Common myeloid progenitor, CD34-positive (primary cell): ENCODE measurements at regions not wholly inside any gene's neighbourhood (a gene's known extent, or its start where the extent isn't known, plus 50 kb on each side); places are given as distances from the start of the nearest gene placed in this dataset.

Experiments used
- CTCF ChIA-PET: fragments of 350-600 bp; sonication (Branson Sonifier 250); formaldehyde crosslinking; loops from one replicate; lab custom pipeline; 2021; ENCODE audit warnings: antibody characterized with exemption; lab: Charles Lee
- POLR2A ChIA-PET: fragments of 350-600 bp; sonication (Branson Sonifier 250); formaldehyde crosslinking; loops from one replicate; lab custom pipeline; 2021; ENCODE audit warnings: antibody characterized with exemption; lab: Charles Lee
- DNase-seq, 3 donors: peaks; one replicate each; pipeline versions ENCODE4 v3.0.0 to v3.0.0-alpha.2; 2013
- H3K27ac ChIP-seq, 2 experiments: 1 replicate in 1 of 2; 2 replicates in 1 of 2; pipeline ENCODE4 v1.7.0; 2013; ENCODE audit warnings: inconsistent platforms in 2 of 2, low read length in 2 of 2, mild to moderate bottlenecking in 2 of 2, low read depth in 1 of 2, moderate library complexity in 1 of 2; ENCODE audit not compliant: severe bottlenecking in 2 of 2, insufficient read depth in 1 of 2, poor library complexity in 1 of 2
- H3K27me3 ChIP-seq, 5 experiments: replicated peaks in 2 of 5; 1 replicate in 3 of 5; 2 replicates in 2 of 5; pipeline versions ENCODE4 v1.6.1 to v1.7.0; 2013; ENCODE audit warnings: low read length in 4 of 5, mild to moderate bottlenecking in 2 of 5, moderate library complexity in 2 of 5, inconsistent platforms in 1 of 5; ENCODE audit not compliant: insufficient read depth in 5 of 5, control insufficient read depth in 4 of 5
- H3K36me3 ChIP-seq, 4 experiments: 1 replicate in 2 of 4; 2 replicates in 2 of 4; pipeline versions ENCODE4 v1.6.1 to v1.7.0; 2013; ENCODE audit warnings: low read length in 3 of 4, control low read depth in 1 of 4, mild to moderate bottlenecking in 1 of 4; ENCODE audit not compliant: control insufficient read depth in 4 of 4, insufficient read depth in 4 of 4
- H3K4me1 ChIP-seq, 4 experiments: 1 replicate in 3 of 4; 2 replicates in 1 of 4; pipeline versions ENCODE4 v1.6.1 to v1.7.1; 2013; ENCODE audit warnings: low read length in 3 of 4, mild to moderate bottlenecking in 3 of 4, control low read depth in 1 of 4, inconsistent platforms in 1 of 4, moderate library complexity in 1 of 4; ENCODE audit not compliant: control insufficient read depth in 4 of 4, insufficient read depth in 4 of 4; ENCODE audit errors: control extremely low read depth in 1 of 4
- H3K4me3 ChIP-seq, 7 experiments: 1 replicate in 4 of 7; 2 replicates in 3 of 7; pipeline versions ENCODE4 v1.5.1 to v1.7.0; 2013; ENCODE audit warnings: mild to moderate bottlenecking in 7 of 7, low read length in 6 of 7, moderate library complexity in 6 of 7, inconsistent platforms in 2 of 7, low read depth in 2 of 7, control low read depth in 1 of 7; ENCODE audit not compliant: insufficient read depth in 4 of 7, control insufficient read depth in 1 of 7; ENCODE audit errors: extremely low read depth in 1 of 7
- H3K9me3 ChIP-seq, 5 experiments: 1 replicate in 4 of 5; 2 replicates in 1 of 5; pipeline versions ENCODE4 v1.6.1 to v1.7.1; 2013; ENCODE audit warnings: low read length in 4 of 5, mild to moderate bottlenecking in 2 of 5, inconsistent platforms in 1 of 5, low read depth in 1 of 5, moderate library complexity in 1 of 5; ENCODE audit not compliant: control insufficient read depth in 4 of 5, insufficient read depth in 2 of 5; ENCODE audit errors: control extremely low read depth in 1 of 5
- WGBS: methylation state at CpG from one replicate; pipeline ENCODE4 v1.1.5; 2013; ENCODE audit not compliant: insufficient coverage; 5-methylcytosine and 5-hydroxymethylcytosine counted together

GRCh38 chr5:154107010-154107409 is 68.2 kb downstream of the MFAP3 start:
- ChIA-PET POLR2A (no interaction called here), CTCF (interaction anchor here (1.8 kb wide), 1 partner anchor 10 kb away, joined by 4 read pairs; no protein-coding TSS in a partner anchor)
- DNase-seq: no peak
- no peaks in the 10 kb centered on the region for H3K36me3 ChIP-seq
- no peak overlapping the region for H3K27ac ChIP-seq
- no peak overlapping the region for H3K4me3 ChIP-seq
- H3K9me3 ChIP-seq: no peaks in the 10 kb centered on the region
- H3K27me3 ChIP-seq: peaks cover 0 to 13% (median 0%) of the 10 kb centered on the region in 5 experiments
- H3K4me1 ChIP-seq: no peaks in the 10 kb centered on the region

GRCh38 chr5:154107756-154108155 is 69.0 kb downstream of the MFAP3 start:
- DNase-seq: no peak
- Histone ChIP-seq H3K4me3 (no peak overlapping the region), H3K4me1 (no peaks in the 10 kb centered on the region), H3K36me3 (no peaks in the 10 kb centered on the region), H3K9me3 (no peaks in the 10 kb centered on the region), H3K27ac (no peak overlapping the region), H3K27me3 (peaks cover 0 to 14% (median 0%) of the 10 kb centered on the region in 5 experiments)
- POLR2A ChIA-PET: no interaction called here
- CTCF ChIA-PET: no interaction called here
- 72% methylated on average over 4 of the region's 7 CpGs for WGBS

GRCh38 chr5:154109416-154110106 is 70.8 kb downstream of the MFAP3 start:
- no peaks in the 10 kb centered on the region for H3K36me3 ChIP-seq
- H3K4me1 ChIP-seq: no peaks in the 10 kb centered on the region
- no peak for DNase-seq
- H3K27ac ChIP-seq: no peak overlapping the region
- CTCF ChIA-PET: interaction anchor here (1.2 kb wide), 1 partner anchor 88 kb away, joined by 4 read pairs; no protein-coding TSS in a partner anchor
- POLR2A ChIA-PET: no interaction called here
- peaks cover 0 to 13% (median 0%) of the 10 kb centered on the region in 5 experiments for H3K27me3 ChIP-seq
- no peak overlapping the region for H3K4me3 ChIP-seq
- H3K9me3 ChIP-seq: no peaks in the 10 kb centered on the region
- 100% methylated on average over 3 of the region's 4 CpGs for WGBS

- ChIA-PET POLR2A (no interaction called here), CTCF (interaction anchor here (1.2 kb wide), 1 partner anchor 87 kb away, joined by 4 read pairs; no protein-coding TSS in a partner anchor)
- Histone ChIP-seq H3K27ac (no peak overlapping the region), H3K27me3 (peaks cover 0 to 13% (median 0%) of the 10 kb centered on the region in 5 experiments), H3K9me3 (no peaks in the 10 kb centered on the region), H3K4me3 (no peak overlapping the region), H3K36me3 (no peaks in the 10 kb centered on the region), H3K4me1 (no peaks in the 10 kb centered on the region)
- WGBS: no CpG with 5 or more reads among the region's 1 CpG
- DNase-seq: no peak
Observed at GRCh38 chr5:154110107-154110453, 71.3 kb downstream of the MFAP3 start.

- Histone ChIP-seq H3K27ac (no peak overlapping the region), H3K27me3 (peaks cover 0 to 13% (median 0%) of the 10 kb centered on the region in 5 experiments), H3K36me3 (no peaks in the 10 kb centered on the region), H3K4me1 (no peaks in the 10 kb centered on the region), H3K4me3 (no peak overlapping the region), H3K9me3 (no peaks in the 10 kb centered on the region)
- CTCF ChIA-PET: no interaction called here
- WGBS: 85% methylated on average over 3 of the region's 3 CpGs
- POLR2A ChIA-PET: no interaction called here
- no peak for DNase-seq
Observed at GRCh38 chr5:154110716-154111115, 71.9 kb downstream of the MFAP3 start.

GRCh38 chr5:154111214-154111613 is 72.4 kb downstream of the MFAP3 start:
- Histone ChIP-seq H3K4me1 (no peaks in the 10 kb centered on the region), H3K27ac (no peak overlapping the region), H3K27me3 (peaks cover 0 to 13% (median 0%) of the 10 kb centered on the region in 5 experiments), H3K4me3 (no peak overlapping the region), H3K36me3 (no peaks in the 10 kb centered on the region), H3K9me3 (no peaks in the 10 kb centered on the region)
- 100% methylated on average over 4 of the region's 4 CpGs for WGBS
- ChIA-PET POLR2A (no interaction called here), CTCF (no interaction called here)
- DNase-seq: no peak

GRCh38 chr5:154112255-154112654 is 73.5 kb downstream of the MFAP3 start:
- Histone ChIP-seq H3K36me3 (no peaks in the 10 kb centered on the region), H3K4me1 (no peaks in the 10 kb centered on the region), H3K4me3 (no peak overlapping the region), H3K9me3 (no peaks in the 10 kb centered on the region), H3K27me3 (peaks cover 0 to 13% (median 0%) of the 10 kb centered on the region in 5 experiments), H3K27ac (no peak overlapping the region)
- ChIA-PET CTCF (no interaction called here), POLR2A (no interaction called here)
- no peak for DNase-seq
